D341Med (cell line): ENCODE measurements at regions not wholly inside any gene's neighbourhood (a gene's known extent, or its start where the extent isn't known, plus 50 kb on each side); places are given as distances from the start of the nearest gene placed in this dataset.

Experiments
- DNase-seq: peaks from one replicate; pipeline ENCODE4 v3.0.0; 2012; ENCODE audit warnings: low spot score

- DNase-seq: no peak
Observed at GRCh38 chr16:73670836-73671820, 623.2 kb upstream of the ZFHX3 start.

DNA sequence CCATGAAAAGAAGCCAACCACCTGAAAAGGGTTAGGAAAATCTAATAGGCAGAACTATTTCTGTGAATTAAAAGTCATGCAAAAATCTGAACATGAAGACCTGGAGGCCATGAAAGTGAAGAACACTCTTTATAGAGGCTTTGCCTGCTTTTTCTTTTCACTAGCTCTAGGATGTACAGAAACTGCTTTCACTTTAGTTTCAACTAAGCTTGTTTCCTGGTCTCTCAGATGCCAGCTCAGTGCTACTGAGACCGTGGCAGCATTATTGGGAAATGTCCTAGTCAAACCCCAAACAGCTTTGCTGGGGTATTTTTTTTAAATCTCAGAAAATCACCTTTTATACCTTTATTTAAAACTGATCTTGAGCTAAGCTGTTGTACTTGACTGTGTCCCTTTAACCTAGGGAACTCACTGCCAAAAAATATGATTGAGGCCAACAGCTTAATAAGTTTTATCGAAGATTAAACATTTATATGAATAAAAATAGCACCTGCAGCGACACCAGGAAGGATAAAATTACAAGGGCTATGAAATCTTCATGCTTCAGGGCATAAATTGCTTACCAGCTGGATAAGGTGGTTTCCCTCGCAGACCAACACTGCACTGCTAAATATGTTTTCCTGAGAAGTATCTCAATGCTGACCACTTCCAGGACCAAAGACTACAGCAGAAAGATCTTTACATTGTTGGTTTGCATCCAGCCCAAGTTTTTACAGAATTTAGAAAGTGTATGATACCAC lies 621.8 kb upstream of the ZFHX3 start:
- no peak for DNase-seq

DNA sequence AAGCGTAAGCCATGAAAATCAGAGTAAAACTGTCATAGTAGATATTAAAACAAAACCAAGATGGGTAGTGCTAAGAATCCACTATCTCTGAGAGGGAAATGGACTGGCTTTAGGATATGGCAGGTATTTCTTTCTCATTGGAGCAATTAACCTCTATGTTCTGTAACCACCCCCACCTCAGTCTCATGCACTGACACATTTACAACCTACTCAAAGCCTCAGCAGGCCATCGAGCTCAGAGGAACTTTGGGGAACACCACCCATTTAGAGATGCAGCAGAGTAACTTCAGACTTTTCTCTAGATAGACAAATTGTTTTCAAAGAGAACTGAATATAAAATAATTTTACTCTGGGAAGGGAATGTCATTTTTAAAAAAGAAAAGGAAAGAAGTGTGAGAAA lies 615.8 kb upstream of the ZFHX3 start:
- no peak for DNase-seq

GRCh38 chr16:73636196-73636595 lies 588.3 kb upstream of the ZFHX3 start:
- DNase-seq: no peak

GRCh38 chr16:73629011-73629410 lies 581.1 kb upstream of the ZFHX3 start:
- no peak for DNase-seq

DNA sequence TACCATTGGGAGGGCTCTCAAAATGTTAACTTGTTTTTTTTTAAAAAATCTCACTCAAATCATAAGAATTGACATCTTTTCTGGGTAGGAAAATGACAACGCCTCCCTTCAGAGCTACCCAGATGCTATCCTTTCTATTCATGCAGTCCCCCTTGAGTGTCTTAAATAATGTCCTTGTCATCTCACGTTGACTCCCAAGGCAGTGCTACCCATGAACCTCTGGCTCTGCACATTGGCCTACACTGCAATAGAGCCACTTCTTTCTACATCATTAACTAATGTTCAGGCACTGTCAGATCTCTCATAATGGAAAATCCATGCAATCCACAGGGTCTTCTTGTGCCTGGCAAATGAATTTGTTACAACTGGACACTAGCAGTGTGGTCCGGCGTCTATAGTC lies 569.8 kb upstream of the ZFHX3 start:
- no peak for DNase-seq

GRCh38 chr16:73616770-73617169 lies 568.8 kb upstream of the ZFHX3 start:
- no peak for DNase-seq

GRCh38 chr16:73616166-73616753 lies 568.3 kb upstream of the ZFHX3 start:
- no peak for DNase-seq

DNA sequence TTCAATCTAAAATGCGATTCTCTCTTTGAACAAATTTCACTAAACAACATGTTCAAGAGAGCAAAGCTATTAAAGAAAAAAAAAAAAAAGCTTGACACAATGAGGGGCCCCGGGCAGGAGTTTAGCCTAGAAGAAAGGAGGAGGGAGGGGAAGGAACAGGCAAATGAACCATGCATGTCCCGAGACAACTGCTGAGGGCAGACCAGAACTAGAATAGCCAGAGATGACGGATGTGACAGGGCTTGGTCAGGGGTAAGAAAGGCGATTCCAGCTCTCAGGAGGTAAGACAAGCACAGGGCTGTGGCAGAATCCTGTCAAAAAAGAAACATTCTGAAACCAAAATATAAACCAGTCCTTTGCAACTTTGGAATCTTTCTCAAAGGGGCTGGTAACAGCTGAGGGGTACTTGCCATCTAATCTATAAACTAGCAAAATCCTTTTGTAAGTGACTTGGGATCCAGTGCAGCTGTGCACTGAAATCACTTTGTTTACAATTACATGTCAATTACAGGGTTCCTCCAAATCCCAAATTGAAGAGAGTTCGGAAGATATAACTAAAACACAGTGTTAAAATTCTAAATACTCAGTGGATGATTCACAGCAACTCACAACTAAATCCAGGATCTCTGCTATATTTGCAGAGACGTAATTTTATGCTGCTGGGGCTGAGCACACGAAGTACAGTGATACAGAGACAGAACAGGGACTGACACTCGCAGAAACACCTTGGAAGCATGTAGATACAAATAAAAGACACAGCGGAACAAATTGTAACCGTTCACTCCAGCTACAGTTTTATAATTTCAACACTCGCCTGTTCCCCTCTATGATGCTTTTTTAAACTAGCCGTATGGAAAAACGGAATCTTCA lies 567.4 kb upstream of the ZFHX3 start:
- DNase-seq: no peak

GRCh38 chr16:73614131-73614530 lies 566.2 kb upstream of the ZFHX3 start:
- DNase-seq: no peak

DNA sequence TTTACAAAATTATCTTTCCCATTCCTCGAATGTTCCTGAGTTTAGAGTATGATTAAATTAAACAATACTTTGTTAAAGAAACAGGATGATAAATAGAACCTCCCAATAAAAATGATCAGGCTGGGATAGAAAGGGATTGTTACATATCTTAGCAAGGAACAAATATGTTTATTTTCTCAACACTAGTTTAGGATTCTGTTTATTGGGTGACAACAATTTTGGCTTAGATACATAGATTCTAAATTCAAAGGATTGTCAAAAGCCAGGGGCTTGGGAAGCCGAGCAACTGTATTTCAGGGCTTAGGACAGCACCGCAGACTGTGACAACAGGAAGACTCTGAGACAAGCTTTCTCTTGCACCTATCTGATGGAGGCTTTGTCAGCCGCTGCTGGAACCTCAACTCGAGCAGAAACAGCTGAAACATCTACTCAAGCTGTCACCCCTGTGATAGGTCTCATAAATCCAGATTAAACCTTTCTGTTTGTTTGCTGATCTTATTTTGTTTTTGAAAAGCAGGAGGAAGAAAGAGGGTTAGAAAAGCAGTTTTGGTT lies 562.8 kb upstream of the ZFHX3 start:
- DNase-seq: no peak

DNA sequence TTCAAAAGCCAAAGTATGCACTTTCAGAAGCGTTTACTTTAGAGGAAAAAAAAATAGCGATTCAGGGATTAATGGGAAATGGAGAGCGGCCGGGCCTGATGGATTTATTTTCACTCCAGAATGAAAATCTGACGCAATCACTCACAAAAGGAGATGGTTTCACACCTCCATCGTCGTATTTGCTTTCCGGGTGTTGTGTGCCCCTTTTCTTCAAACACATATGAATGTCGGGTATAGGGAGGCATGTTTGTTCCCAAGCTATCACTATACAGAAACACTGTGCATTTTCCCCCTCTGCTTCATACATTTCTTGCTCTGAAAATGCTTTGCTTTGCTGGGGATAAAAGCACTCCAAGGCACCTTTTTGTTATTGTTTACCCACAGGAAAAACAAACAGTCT lies 562.2 kb upstream of the ZFHX3 start:
- DNase-seq: no peak

- DNase-seq: no peak
Observed at GRCh38 chr16:73608911-73609310, 561.0 kb upstream of the ZFHX3 start.

DNA sequence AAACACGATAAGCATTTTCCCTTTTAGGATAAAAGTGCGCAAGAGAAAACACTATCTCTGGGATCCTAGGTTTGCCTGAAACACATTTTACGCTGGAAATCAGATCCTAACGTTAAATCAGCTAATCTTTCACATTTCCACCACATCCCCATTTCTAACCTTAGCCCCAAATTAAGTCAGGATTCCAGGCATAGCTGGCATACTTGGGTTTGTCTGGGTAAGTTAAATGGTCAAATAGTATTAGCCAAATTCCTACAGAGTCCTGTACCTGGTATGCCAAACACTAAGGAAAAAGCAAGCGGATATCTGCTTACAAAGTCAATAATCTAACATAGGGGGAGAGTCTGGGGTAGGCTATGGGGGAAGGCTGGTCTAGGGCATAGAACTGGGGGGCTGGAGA lies 557.4 kb upstream of the ZFHX3 start:
- no peak for DNase-seq

GRCh38 chr16:73601911-73602310 lies 554.0 kb upstream of the ZFHX3 start:
- no peak for DNase-seq

DNA sequence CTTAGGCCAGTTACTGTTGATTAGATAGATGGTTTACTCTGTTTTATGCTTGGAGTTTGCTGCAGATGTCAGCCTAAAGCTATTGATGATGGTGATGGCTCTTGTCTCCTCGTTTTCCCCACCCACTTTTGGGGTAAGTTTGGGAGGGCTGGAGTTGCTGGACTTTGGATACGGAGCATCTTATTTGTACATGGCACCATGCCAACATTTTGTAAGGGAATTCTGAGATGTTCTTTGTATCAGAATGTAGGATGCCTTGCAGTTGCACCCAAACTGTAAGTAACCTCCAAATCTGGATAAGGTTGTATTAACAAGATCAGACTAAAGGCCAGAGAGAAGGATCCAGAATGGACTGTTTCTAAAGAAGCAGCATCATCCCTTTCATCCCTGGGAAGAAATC lies 551.9 kb upstream of the ZFHX3 start:
- no peak for DNase-seq

GRCh38 chr16:73599351-73599750 lies 551.4 kb upstream of the ZFHX3 start:
- DNase-seq: no peak

GRCh38 chr16:73584157-73584556 lies 536.2 kb upstream of the ZFHX3 start:
- no peak for DNase-seq

DNA sequence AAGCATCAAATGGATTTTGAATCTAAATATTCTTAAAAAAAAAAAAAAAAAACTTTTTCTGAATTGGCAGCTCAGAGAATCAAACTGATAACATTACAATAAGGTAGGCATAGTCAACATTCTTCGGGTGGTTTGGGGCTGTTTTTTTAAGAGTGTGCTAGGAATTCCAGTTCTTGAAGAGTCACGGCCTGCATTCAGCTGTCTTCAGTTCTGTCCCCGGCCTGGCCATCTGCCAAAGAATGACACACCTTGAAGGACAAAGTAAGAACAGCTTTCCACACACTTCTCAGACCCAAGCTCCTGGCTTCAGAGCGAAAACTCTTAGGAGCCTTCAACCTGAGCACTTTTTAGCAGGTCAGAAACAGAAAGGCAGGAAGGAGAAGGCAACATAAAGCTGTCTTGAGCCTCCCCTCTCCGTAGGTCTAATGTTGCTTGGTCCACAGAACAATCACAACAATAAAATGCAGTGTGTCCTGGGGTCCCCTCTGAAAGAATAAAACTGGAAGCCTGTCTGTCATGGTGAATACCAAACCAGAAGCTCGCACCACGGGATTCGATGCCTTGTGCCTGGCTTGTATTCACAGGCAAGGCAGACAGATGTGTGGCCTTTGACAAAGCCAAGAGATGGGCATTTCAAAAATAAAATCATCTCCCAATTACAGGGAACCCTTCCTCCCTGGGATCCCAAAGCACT lies 524.4 kb upstream of the ZFHX3 start:
- no peak for DNase-seq

- DNase-seq: no peak
Observed at GRCh38 chr16:73569266-73569980, 521.5 kb upstream of the ZFHX3 start.
